PC-9 (cell line): ENCODE measurements at regions not wholly inside any gene's neighbourhood (a gene's known extent, or its start where the extent isn't known, plus 50 kb on each side); places are given as distances from the start of the nearest gene placed in this dataset.

ENCODE experiments used
- EZH2 ChIP-seq: fragments of 200-600 bp; sonication (generic); IDR thresholded peaks from 2 replicates; pipeline ENCODE4 v1.8.0; 2017; ENCODE audit warnings: antibody characterized with exemption, low read depth
- TF ChIP-seq, protein P1 (sequence below): fragments of 200-600 bp; sonication (generic); conservative IDR thresholded peaks from 2 replicates; pipeline ENCODE4 v1.6.1; 2017; ENCODE audit warnings: mixed run types, antibody characterized with exemption, mild to moderate bottlenecking, moderate library complexity

DNA sequence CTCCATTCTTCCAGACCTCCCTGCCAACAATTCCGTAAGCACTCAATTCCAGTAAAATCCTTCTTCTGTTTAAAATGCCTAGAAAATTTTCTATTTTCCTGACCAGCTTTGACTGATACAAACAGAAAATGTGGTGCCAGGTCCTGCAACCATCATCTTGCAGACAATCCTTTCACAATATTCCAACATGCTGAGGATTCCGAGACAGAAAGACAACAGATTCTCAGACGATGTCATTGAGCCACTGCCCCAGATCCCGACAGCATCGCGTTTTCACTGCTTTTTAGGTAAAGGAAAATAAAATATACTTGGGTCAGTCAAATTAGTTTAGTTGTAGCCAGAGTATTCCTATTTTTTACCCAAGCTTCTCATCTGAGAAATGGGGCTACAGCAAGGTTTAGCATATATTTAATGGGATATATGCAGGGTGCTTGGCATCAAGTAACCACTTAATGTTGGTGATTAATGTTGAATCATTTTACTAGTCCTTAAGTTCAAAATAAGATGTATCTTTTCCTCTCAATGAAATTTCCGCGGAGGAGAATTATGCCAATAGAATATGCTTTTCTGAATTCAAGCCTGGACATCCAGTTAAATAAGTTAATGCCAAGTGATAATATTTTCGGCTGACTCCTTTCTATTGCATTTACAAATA is 866.6 kb downstream of the SLC4A3 start:
- no peak for TF ChIP-seq EZH2
- TF ChIP-seq, protein P1, sequence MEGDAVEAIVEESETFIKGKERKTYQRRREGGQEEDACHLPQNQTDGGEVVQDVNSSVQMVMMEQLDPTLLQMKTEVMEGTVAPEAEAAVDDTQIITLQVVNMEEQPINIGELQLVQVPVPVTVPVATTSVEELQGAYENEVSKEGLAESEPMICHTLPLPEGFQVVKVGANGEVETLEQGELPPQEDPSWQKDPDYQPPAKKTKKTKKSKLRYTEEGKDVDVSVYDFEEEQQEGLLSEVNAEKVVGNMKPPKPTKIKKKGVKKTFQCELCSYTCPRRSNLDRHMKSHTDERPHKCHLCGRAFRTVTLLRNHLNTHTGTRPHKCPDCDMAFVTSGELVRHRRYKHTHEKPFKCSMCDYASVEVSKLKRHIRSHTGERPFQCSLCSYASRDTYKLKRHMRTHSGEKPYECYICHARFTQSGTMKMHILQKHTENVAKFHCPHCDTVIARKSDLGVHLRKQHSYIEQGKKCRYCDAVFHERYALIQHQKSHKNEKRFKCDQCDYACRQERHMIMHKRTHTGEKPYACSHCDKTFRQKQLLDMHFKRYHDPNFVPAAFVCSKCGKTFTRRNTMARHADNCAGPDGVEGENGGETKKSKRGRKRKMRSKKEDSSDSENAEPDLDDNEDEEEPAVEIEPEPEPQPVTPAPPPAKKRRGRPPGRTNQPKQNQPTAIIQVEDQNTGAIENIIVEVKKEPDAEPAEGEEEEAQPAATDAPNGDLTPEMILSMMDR = no peak
